Ishikawa (cell line): ENCODE measurements at regions not wholly inside any gene's neighbourhood (a gene's known extent, or its start where the extent isn't known, plus 50 kb on each side); places are given as distances from the start of the nearest gene placed in this dataset.

Experiments
- CEBPB ChIP-seq: IDR thresholded peaks from 2 replicates; pipeline ENCODE4 v1.6.1; 2012
- CREB1 ChIP-seq: IDR thresholded peaks from 2 replicates; pipeline ENCODE4 v1.6.1; 2012; ENCODE audit warnings: low read depth
- EGR1 ChIP-seq: IDR thresholded peaks from 2 replicates; pipeline ENCODE4 v1.6.1; 2012
- EP300 ChIP-seq: IDR thresholded peaks from 2 replicates; pipeline ENCODE4 v1.6.1; 2012; ENCODE audit warnings: borderline replicate concordance
- FOXM1 ChIP-seq: IDR thresholded peaks from 2 replicates; pipeline ENCODE4 v1.6.1; 2012; ENCODE audit warnings: low read depth, borderline replicate concordance
- MAX ChIP-seq: IDR thresholded peaks from 2 replicates; pipeline ENCODE4 v1.6.1; 2012
- NFIC ChIP-seq: IDR thresholded peaks from 2 replicates; pipeline ENCODE4 v1.6.1; 2012
- RAD21 ChIP-seq: IDR thresholded peaks from 2 replicates; pipeline ENCODE4 v1.6.1; 2012; ENCODE audit warnings: low read depth
- REST ChIP-seq: IDR thresholded peaks from 2 replicates; pipeline ENCODE4 v1.6.1; 2012; ENCODE audit warnings: low read depth, mild to moderate bottlenecking
- TAF1 ChIP-seq: IDR thresholded peaks from 2 replicates; pipeline ENCODE4 v1.6.1; 2012; ENCODE audit warnings: low read depth, mild to moderate bottlenecking
- TCF12 ChIP-seq: IDR thresholded peaks from 2 replicates; pipeline ENCODE4 v1.6.1; 2012; ENCODE audit warnings: low read depth
- TEAD4 ChIP-seq: IDR thresholded peaks from 2 replicates; pipeline ENCODE4 v1.6.1; 2012
- USF1 ChIP-seq: IDR thresholded peaks from 2 replicates; pipeline ENCODE4 v1.6.1; 2012
- YY1 ChIP-seq: IDR thresholded peaks from 2 replicates; pipeline ENCODE4 v1.6.1; 2012; ENCODE audit warnings: low read depth
- ZBTB7A ChIP-seq: IDR thresholded peaks from 2 replicates; pipeline ENCODE4 v1.6.1; 2012; ENCODE audit warnings: low read depth

GRCh38 chr15:36344887-36345286 lies 234.5 kb upstream of the CDIN1 start:
- TF ChIP-seq RAD21 (no peak), FOXM1 (no peak), MAX (no peak)

GRCh38 chr15:36347272-36347858 lies 232.1 kb upstream of the CDIN1 start:
- no peak for TF ChIP-seq TEAD4
- TF ChIP-seq FOXM1: no peak
- no peak for TF ChIP-seq TCF12
- no peak for TF ChIP-seq REST
- TF ChIP-seq YY1: no peak
- no peak for TF ChIP-seq CREB1
- TF ChIP-seq TAF1: no peak
- TF ChIP-seq CEBPB: no peak
- no peak for TF ChIP-seq EP300
- no peak for TF ChIP-seq ZBTB7A
- no peak for TF ChIP-seq MAX
- no peak for TF ChIP-seq NFIC
- TF ChIP-seq EGR1: no peak
- no peak for TF ChIP-seq USF1
- no peak for TF ChIP-seq RAD21

- TF ChIP-seq RAD21: no peak
- TF ChIP-seq TEAD4: no peak
- no peak for TF ChIP-seq EP300
- TF ChIP-seq CREB1: no peak
- TF ChIP-seq YY1: no peak
- no peak for TF ChIP-seq ZBTB7A
- TF ChIP-seq CEBPB: no peak
- TF ChIP-seq TAF1: no peak
Observed at GRCh38 chr15:36356466-36356865, 223.0 kb upstream of the CDIN1 start.

- no peak for TF ChIP-seq EP300
Observed at GRCh38 chr15:36356978-36357601, 222.3 kb upstream of the CDIN1 start.

GRCh38 chr15:36358094-36358493 lies 221.3 kb upstream of the CDIN1 start:
- TF ChIP-seq NFIC: no peak
- TF ChIP-seq EGR1: no peak
- no peak for TF ChIP-seq CEBPB
- no peak for TF ChIP-seq CREB1
- TF ChIP-seq RAD21: no peak
- no peak for TF ChIP-seq TAF1
- no peak for TF ChIP-seq EP300
- TF ChIP-seq YY1: no peak
- no peak for TF ChIP-seq ZBTB7A
- TF ChIP-seq USF1: no peak
- no peak for TF ChIP-seq TEAD4
- no peak for TF ChIP-seq TCF12

GRCh38 chr15:36358523-36358922 lies 220.9 kb upstream of the CDIN1 start:
- TF ChIP-seq TCF12: no peak
- no peak for TF ChIP-seq RAD21
- TF ChIP-seq TEAD4: no peak
- no peak for TF ChIP-seq CEBPB
- no peak for TF ChIP-seq TAF1
- TF ChIP-seq CREB1: no peak
- TF ChIP-seq EP300: no peak
- no peak for TF ChIP-seq NFIC
- no peak for TF ChIP-seq REST
- no peak for TF ChIP-seq EGR1
- no peak for TF ChIP-seq YY1
- TF ChIP-seq FOXM1: no peak
- no peak for TF ChIP-seq USF1
- TF ChIP-seq ZBTB7A: no peak
- no peak for TF ChIP-seq MAX
